K562 (cell line): ENCODE measurements at regions not wholly inside any gene's neighbourhood (a gene's known extent, or its start where the extent isn't known, plus 50 kb on each side); places are given as distances from the start of the nearest gene placed in this dataset.

Source experiments
- ATAC-seq: fragments of 200-7000 bp; cut with Tn5 transposase; 3 replicates; pipeline ENCODE4 v1.9.1; 2020; ENCODE audit warnings: moderate library complexity
- BruUV-seq: library from RNA; stranded (reverse); fragments of 400-500 nt; replicated peaks from 2 replicates; lab custom pipeline; 2021; lab: Mats Ljungman, UMichigan
- CTCF ChIA-PET: fragments of 300-600 bp; formaldehyde crosslinking; extraction: SDS; loops from one replicate; lab custom pipeline; 2021; ENCODE audit warnings: low intra/inter-chr PET ratio; lab: Yijun Ruan, JAX
- POLR2A ChIA-PET: fragments of 300-600, 350-650 bp; sonication (Branson Sonifier 250); formaldehyde crosslinking; extraction: SDS; loops from one replicate; lab custom pipeline; 2021; ENCODE audit warnings: antibody characterized with exemption, inconsistent platforms; lab: Yijun Ruan, JAX
- DNase-seq, 4 experiments: peaks; one replicate each; pipeline versions ENCODE4 v3.0.0 to v3.0.0-alpha.2; 2011 to 2018; ENCODE audit warnings: low spot score in 3 of 4, mixed read lengths in 3 of 4; ENCODE audit errors: extremely low read depth in 1 of 4
- FAIRE-seq: peaks from 2 replicates; lab custom pipeline; 2011; peaks lifted over from hg19 to GRCh38; lab: Jason Lieb, UNC
- H2AFZ ChIP-seq: 2 replicates; pipeline ENCODE4 v1.6.0; 2011; ENCODE audit warnings: low read depth, low read length, control low read depth, inconsistent platforms
- H3K27ac ChIP-seq: fragments of 200-600 bp; 3 replicates; pipeline ENCODE4 v1.8.0; 2011; ENCODE audit warnings: low read depth, mild to moderate bottlenecking, control low read depth, inconsistent platforms, low read length, moderate library complexity, mixed read lengths; ENCODE audit errors: extremely low read depth
- H3K27me3 ChIP-seq, 2 experiments: fragments of 300-600 bp in 1 of 2; 2 replicates in 1 of 2; 3 replicates in 1 of 2; pipeline versions ENCODE4 v1.6.0 to v1.8.0; 2011; ENCODE audit warnings: inconsistent platforms in 2 of 2, low read length in 2 of 2, mild to moderate bottlenecking in 1 of 2, mixed read lengths in 1 of 2, moderate library complexity in 1 of 2; ENCODE audit not compliant: control insufficient read depth in 2 of 2, insufficient read depth in 2 of 2
- H3K36me3 ChIP-seq: fragments of 300-600 bp; 3 replicates; pipeline ENCODE4 v1.8.0; 2011; ENCODE audit warnings: mild to moderate bottlenecking, low read length, inconsistent platforms; ENCODE audit not compliant: control insufficient read depth, insufficient read depth
- H3K4me1 ChIP-seq, 2 experiments: fragments of 200-600 bp in 1 of 2; replicated peaks in 1 of 2; 2 replicates in 1 of 2; 3 replicates in 1 of 2; pipeline versions ENCODE4 v1.5.1 to v1.8.0; 2011; ENCODE audit warnings: inconsistent platforms in 2 of 2, low read length in 2 of 2, mild to moderate bottlenecking in 1 of 2, mixed read lengths in 1 of 2, moderate library complexity in 1 of 2; ENCODE audit not compliant: control insufficient read depth in 2 of 2, insufficient read depth in 2 of 2
- H3K4me2 ChIP-seq: 2 replicates; pipeline ENCODE4 v1.6.1; 2011; ENCODE audit warnings: low read length, control low read depth, inconsistent platforms, mixed read lengths; ENCODE audit not compliant: insufficient read depth
- H3K4me3 ChIP-seq: fragments of 200-600 bp; sonication (generic), shearing (Covaris generic); 2 replicates; pipeline ENCODE4 v1.5.1; 2016; ENCODE audit warnings: control low read depth, inconsistent platforms
- H3K79me2 ChIP-seq: fragments of 200-600 bp; 3 replicates; pipeline ENCODE4 v1.8.0; 2011; ENCODE audit warnings: low read length, inconsistent platforms; ENCODE audit not compliant: control insufficient read depth, insufficient read depth
- H3K9ac ChIP-seq, 2 experiments: 2 replicates each; pipeline versions ENCODE4 v1.6.0 to v1.6.1; 2011; ENCODE audit warnings: low read depth in 2 of 2, low read length in 2 of 2, control low read depth in 1 of 2, inconsistent platforms in 1 of 2, mild to moderate bottlenecking in 1 of 2, mixed read lengths in 1 of 2; ENCODE audit not compliant: insufficient read depth in 1 of 2
- H3K9me1 ChIP-seq: one replicate; pipeline ENCODE4 v1.6.0; 2011; ENCODE audit warnings: inconsistent platforms, mild to moderate bottlenecking, low read length, moderate library complexity; ENCODE audit not compliant: control insufficient read depth, insufficient read depth
- H3K9me3 ChIP-seq: replicated peaks from 2 replicates; pipeline ENCODE4 v1.5.1; 2011; ENCODE audit warnings: low read depth, low read length, inconsistent platforms; ENCODE audit not compliant: control insufficient read depth, insufficient read depth
- H4K20me1 ChIP-seq: replicated peaks from 2 replicates; pipeline ENCODE4 v1.6.1; 2011; ENCODE audit warnings: low read length, inconsistent platforms, mixed read lengths; ENCODE audit not compliant: control insufficient read depth, insufficient read depth
- KAT7 ChIP-seq: sonication (generic); formaldehyde crosslinking; IDR thresholded peaks from 2 replicates; pipeline ENCODE4 v1.8.0; 2022; ENCODE audit warnings: missing genetic modification reagents, mild to moderate bottlenecking, borderline replicate concordance
- MAFF ChIP-seq: IDR thresholded peaks from 2 replicates; pipeline ENCODE4 v1.6.1; 2012; ENCODE audit warnings: low read length, improper control_type of control experiment
- MCM5 ChIP-seq: fragments of 450-650 bp; IDR thresholded peaks from 2 replicates; pipeline ENCODE4 v1.6.1; 2016; ENCODE audit warnings: low read depth
- NR2C1 ChIP-seq, 2 experiments: fragments of 450-650 bp; IDR thresholded peaks; 2 replicates each; pipeline ENCODE4 v1.6.1; 2017; ENCODE audit warnings: mild to moderate bottlenecking in 2 of 2, antibody characterized with exemption in 1 of 2, inconsistent platforms in 1 of 2, missing compliant biosample characterization in 1 of 2, missing genetic modification characterization in 1 of 2
- STAG1 ChIP-seq: sonication (generic); formaldehyde crosslinking; IDR thresholded peaks from 2 replicates; pipeline ENCODE4 v1.5.0; 2020; ENCODE audit warnings: missing genetic modification reagents, borderline replicate concordance
- TAF7 ChIP-seq: fragments of 450-650 bp; IDR thresholded peaks from 2 replicates; pipeline ENCODE4 v1.6.1; 2016; ENCODE audit warnings: missing genetic modification characterization, missing compliant biosample characterization
- WGBS: fragments of 100-300 bp; shearing (Covaris generic); methylation state at CpG from one replicate; pipeline ENCODE4 v1.1.6; 2016; ENCODE audit warnings: low coverage, mixed read lengths; ENCODE audit not compliant: insufficient coverage; ENCODE audit errors: missing lambda C conversion rate; 5-methylcytosine and 5-hydroxymethylcytosine counted together
- in situ Hi-C: fragments of 300-500 bp; cut with MboI; formaldehyde crosslinking; loops from 4 replicates; pipeline ENCODE4 v1.15.0; 2018; ENCODE audit warnings: inconsistent platforms, mixed read lengths
- intact Hi-C: fragments of 100-400 bp; cut with micrococcal nuclease; formaldehyde crosslinking; loops from 2 replicates; pipeline ENCODE4 v1.14.2; 2022
- TF ChIP-seq, protein P1 (sequence below): conservative IDR thresholded peaks from 2 replicates; pipeline ENCODE4 v1.6.1; 2011; ENCODE audit warnings: low read depth, mild to moderate bottlenecking, low read length; ENCODE audit not compliant: control insufficient read depth
- TF ChIP-seq, protein P2 (sequence below): fragments of 250-450 bp; sonication (Bioruptor Pico); IDR thresholded peaks from 2 replicates; pipeline ENCODE4 v1.8.0; 2021; ENCODE audit warnings: mild to moderate bottlenecking, moderate library complexity
- TF ChIP-seq, protein P3 (sequence below): fragments of 250-450 bp; sonication (Bioruptor Pico); IDR thresholded peaks from 2 replicates; pipeline ENCODE4 v1.8.0; 2022; ENCODE audit warnings: inconsistent platforms
- TF ChIP-seq, protein P4 (sequence below): fragments of 200-800 bp; sonication (Bioruptor generic); IDR thresholded peaks from 2 replicates; pipeline ENCODE4 v1.6.1; 2017; ENCODE audit warnings: missing genetic modification characterization, missing compliant biosample characterization
- TF ChIP-seq, protein P5 (sequence below), 3 experiments: IDR thresholded peaks in 2 of 3; conservative IDR thresholded peaks in 1 of 3; 2 replicates each; pipeline ENCODE4 v1.5.1; 2011 to 2012; ENCODE audit warnings: low read length in 3 of 3, mild to moderate bottlenecking in 3 of 3, control low read depth in 2 of 3, improper control_type of control experiment in 1 of 3, inconsistent platforms in 1 of 3, low read depth in 1 of 3, mixed read lengths in 1 of 3, moderate library complexity in 1 of 3; ENCODE audit not compliant: insufficient read depth in 2 of 3

DNA sequence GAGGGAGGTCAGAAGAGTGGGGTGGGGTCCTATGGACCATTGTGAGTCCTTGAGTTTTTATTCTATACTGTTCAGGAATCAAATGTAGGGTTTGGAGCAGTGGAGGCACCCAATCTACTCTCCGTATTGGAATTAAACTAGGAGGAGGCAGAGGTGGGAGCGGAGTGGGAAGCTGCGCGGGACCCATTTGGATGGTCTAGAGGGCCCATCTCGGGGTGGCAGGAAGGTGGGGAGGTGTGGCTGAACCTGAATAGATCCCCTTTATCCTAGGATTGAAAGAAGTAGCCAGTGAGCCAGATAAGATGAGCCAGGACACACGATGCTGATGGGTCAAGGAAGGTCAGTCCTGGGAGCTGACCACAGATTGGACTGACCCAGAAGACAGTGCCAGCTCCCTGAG is 325.8 kb downstream of the AJAP1 start:
- in situ Hi-C loops, result no loop called here
- TF ChIP-seq, protein P1, sequence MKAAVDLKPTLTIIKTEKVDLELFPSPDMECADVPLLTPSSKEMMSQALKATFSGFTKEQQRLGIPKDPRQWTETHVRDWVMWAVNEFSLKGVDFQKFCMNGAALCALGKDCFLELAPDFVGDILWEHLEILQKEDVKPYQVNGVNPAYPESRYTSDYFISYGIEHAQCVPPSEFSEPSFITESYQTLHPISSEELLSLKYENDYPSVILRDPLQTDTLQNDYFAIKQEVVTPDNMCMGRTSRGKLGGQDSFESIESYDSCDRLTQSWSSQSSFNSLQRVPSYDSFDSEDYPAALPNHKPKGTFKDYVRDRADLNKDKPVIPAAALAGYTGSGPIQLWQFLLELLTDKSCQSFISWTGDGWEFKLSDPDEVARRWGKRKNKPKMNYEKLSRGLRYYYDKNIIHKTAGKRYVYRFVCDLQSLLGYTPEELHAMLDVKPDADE, result no peak
- TF ChIP-seq, protein P2, sequence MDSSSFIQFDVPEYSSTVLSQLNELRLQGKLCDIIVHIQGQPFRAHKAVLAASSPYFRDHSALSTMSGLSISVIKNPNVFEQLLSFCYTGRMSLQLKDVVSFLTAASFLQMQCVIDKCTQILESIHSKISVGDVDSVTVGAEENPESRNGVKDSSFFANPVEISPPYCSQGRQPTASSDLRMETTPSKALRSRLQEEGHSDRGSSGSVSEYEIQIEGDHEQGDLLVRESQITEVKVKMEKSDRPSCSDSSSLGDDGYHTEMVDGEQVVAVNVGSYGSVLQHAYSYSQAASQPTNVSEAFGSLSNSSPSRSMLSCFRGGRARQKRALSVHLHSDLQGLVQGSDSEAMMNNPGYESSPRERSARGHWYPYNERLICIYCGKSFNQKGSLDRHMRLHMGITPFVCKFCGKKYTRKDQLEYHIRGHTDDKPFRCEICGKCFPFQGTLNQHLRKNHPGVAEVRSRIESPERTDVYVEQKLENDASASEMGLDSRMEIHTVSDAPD (CRISPR knock-in tag), result no peak
- TF ChIP-seq, protein P3, sequence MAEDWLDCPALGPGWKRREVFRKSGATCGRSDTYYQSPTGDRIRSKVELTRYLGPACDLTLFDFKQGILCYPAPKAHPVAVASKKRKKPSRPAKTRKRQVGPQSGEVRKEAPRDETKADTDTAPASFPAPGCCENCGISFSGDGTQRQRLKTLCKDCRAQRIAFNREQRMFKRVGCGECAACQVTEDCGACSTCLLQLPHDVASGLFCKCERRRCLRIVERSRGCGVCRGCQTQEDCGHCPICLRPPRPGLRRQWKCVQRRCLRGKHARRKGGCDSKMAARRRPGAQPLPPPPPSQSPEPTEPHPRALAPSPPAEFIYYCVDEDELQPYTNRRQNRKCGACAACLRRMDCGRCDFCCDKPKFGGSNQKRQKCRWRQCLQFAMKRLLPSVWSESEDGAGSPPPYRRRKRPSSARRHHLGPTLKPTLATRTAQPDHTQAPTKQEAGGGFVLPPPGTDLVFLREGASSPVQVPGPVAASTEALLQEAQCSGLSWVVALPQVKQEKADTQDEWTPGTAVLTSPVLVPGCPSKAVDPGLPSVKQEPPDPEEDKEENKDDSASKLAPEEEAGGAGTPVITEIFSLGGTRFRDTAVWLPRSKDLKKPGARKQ (CRISPR knock-in tag), result no peak
- TF ChIP-seq TAF7 (tag), result no peak
- TF ChIP-seq STAG1 (CRISPR knock-in tag), result no peak
- no peak for TF ChIP-seq MCM5
- TF ChIP-seq MAFF, result no peak
- no peak for TF ChIP-seq NR2C1 (IDR thresholded peaks at IDR 0.05)
- TF ChIP-seq NR2C1 (tag; IDR thresholded peaks at IDR 0.05), result no peak
- no peak for TF ChIP-seq KAT7 (CRISPR knock-in tag)
- TF ChIP-seq, protein P4, sequence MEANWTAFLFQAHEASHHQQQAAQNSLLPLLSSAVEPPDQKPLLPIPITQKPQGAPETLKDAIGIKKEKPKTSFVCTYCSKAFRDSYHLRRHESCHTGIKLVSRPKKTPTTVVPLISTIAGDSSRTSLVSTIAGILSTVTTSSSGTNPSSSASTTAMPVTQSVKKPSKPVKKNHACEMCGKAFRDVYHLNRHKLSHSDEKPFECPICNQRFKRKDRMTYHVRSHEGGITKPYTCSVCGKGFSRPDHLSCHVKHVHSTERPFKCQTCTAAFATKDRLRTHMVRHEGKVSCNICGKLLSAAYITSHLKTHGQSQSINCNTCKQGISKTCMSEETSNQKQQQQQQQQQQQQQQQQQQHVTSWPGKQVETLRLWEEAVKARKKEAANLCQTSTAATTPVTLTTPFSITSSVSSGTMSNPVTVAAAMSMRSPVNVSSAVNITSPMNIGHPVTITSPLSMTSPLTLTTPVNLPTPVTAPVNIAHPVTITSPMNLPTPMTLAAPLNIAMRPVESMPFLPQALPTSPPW (CRISPR knock-in tag), result no peak
- TF ChIP-seq, protein P5, sequence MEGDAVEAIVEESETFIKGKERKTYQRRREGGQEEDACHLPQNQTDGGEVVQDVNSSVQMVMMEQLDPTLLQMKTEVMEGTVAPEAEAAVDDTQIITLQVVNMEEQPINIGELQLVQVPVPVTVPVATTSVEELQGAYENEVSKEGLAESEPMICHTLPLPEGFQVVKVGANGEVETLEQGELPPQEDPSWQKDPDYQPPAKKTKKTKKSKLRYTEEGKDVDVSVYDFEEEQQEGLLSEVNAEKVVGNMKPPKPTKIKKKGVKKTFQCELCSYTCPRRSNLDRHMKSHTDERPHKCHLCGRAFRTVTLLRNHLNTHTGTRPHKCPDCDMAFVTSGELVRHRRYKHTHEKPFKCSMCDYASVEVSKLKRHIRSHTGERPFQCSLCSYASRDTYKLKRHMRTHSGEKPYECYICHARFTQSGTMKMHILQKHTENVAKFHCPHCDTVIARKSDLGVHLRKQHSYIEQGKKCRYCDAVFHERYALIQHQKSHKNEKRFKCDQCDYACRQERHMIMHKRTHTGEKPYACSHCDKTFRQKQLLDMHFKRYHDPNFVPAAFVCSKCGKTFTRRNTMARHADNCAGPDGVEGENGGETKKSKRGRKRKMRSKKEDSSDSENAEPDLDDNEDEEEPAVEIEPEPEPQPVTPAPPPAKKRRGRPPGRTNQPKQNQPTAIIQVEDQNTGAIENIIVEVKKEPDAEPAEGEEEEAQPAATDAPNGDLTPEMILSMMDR (IDR thresholded peaks at IDR 0.05 in 2 of 3, conservative IDR thresholded peaks at IDR 0.05 in 1 of 3; ENCODE audit: insufficient read depth in 2 of 3, low read depth in 1 of 3, low read length in 3 of 3), result no peak
- Histone ChIP-seq H3K9ac (no peak overlapping the region), H3K4me3 (no peak overlapping the region), H3K4me1 (no peaks in the 10 kb centered on the region), H3K4me2 (no peak overlapping the region), H3K27ac (no peak overlapping the region), H3K79me2 (no peaks in the 10 kb centered on the region), H3K9me3 (no peaks in the 10 kb centered on the region), H3K27me3 (peaks cover 4 to 24% of the 10 kb centered on the region in 2 experiments; a peak in 4 of 5 replicates), H3K9me1 (no peaks in the 10 kb centered on the region), H2AFZ (no peak overlapping the region), H4K20me1 (no peaks in the 10 kb centered on the region), H3K36me3 (no peaks in the 10 kb centered on the region)
- BruUV-seq, result no TSS peak
- CTCF ChIA-PET, result no interaction called here
- WGBS, result 4% methylated on average over 6 of the region's 6 CpGs
- intact Hi-C loops, result no loop called here
- POLR2A ChIA-PET, result interaction anchor here (0.5 kb wide), 1 partner anchor 1754 kb away, joined by 3 read pairs; no protein-coding TSS in a partner anchor
- no peak for DNase-seq
- no peak for ATAC-seq
- no peak for FAIRE-seq
